Embryonic facial prominence (tissue), 1 donor: ENCODE measurements at regions not wholly inside any gene's neighbourhood (a gene's known extent, or its start where the extent isn't known, plus 50 kb on each side); places are given as distances from the start of the nearest gene placed in this dataset.

Experiments
- DNase-seq: peaks from one replicate; pipeline ENCODE4 v3.0.0-alpha.2; 2016; ENCODE audit errors: extremely low spot score

DNA sequence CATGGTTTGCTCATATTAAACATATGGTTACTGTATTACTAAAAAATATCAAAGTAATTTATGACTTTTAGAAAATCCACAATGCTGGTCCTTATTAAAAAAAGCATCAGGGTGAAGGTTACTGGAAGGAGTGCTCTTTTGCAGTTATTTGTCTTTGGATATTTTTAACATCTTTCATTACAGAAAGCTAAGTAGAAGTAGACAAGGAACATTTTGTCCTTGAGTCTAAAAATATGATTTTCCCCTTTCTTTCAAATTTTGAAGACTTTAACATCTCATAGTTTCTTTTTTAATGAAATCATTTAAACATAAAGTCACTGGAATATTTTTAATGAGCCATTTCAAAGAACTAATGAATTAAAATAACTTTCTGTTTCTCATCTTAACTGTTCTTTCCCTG, 110.1 kb upstream of the TNS3 start:
- DNase-seq = no peak

DNA sequence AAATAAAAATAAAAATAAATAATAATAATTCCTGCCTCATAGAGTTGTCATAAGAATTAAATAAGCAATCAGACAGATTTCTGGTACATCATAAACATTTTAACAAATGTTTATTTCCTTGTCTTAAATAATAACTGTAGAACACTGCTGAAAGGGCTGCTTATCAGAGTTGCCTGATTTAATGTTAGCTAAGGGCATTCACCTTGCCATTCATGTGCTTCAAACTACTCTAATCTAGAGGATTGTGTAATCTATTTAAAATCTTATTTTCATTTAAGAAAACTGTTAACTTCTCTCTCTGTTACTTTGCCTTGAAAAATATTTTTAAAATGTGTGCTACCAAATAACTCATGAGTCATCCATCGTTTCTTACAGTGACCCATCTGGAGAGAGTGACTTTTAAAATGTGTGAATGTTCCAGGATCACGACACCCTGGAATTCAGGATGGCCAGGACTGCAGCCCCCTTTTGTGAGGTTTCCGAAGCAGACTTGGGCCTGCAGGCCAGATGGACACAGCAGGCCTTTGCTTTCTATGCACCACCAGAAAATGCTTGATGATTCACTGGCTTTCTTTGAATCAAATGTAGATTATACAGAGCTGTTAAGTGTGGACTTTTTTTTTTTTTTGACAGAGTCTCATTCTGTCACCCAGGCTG, 109.1 kb upstream of the TNS3 start:
- no peak for DNase-seq

DNA sequence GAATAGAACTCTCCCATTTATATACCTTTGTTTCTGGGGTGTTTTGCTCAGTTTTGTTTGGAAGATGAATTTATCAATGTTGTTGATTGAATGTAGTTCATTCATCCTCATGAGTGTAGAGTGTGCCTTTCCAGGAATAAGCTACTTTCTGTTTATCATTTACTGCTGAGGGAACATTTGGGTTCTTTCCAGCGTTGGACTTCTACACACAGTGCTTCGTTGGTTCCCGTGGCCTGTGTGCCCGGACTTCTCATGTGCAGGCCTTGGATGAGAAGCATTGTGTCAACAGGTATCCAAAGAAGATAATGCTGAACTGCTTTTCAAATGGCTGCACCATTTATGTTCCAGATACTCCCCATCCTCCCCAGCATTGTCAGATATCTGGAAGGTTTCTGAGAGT, 107.6 kb upstream of the TNS3 start:
- no peak for DNase-seq

DNA sequence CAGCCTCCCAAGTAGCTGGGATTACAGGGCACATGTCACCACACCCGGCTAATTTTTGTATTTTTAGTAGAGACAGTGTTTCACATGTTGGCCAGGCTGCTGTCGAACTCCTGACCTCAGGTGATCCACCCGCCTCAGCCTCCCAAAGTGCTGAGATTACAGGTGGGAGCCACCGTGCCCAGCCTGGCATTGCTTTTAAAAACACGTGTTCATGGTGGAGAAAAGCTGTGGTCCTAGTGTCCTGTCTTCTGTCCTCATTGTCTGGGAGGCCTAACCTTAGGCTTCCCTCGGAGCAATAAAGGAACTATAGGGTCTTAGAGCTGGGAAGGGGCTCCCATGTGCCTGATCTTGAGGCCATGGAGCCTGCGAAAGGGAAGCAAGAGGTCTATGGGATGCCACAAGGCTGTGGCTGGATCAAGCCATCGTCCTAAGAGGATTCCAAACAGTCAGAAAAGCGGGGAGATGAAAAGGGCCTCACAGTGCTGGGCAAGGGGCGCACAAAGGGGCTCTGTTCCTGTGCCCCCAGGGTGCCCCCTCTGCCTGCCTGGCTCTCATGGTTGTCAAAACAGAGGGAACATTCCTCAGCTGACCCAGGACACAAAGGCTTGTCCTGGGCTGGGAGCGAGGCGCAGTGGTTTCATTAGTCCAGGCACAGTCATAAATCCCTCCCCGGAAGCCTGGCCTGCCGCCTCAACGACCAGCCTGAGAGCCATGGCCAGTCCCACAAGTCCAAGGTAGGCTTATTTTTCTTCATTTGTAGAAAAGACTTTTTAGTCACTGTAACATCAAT, 106.6 kb upstream of the TNS3 start:
- no peak for DNase-seq

DNA sequence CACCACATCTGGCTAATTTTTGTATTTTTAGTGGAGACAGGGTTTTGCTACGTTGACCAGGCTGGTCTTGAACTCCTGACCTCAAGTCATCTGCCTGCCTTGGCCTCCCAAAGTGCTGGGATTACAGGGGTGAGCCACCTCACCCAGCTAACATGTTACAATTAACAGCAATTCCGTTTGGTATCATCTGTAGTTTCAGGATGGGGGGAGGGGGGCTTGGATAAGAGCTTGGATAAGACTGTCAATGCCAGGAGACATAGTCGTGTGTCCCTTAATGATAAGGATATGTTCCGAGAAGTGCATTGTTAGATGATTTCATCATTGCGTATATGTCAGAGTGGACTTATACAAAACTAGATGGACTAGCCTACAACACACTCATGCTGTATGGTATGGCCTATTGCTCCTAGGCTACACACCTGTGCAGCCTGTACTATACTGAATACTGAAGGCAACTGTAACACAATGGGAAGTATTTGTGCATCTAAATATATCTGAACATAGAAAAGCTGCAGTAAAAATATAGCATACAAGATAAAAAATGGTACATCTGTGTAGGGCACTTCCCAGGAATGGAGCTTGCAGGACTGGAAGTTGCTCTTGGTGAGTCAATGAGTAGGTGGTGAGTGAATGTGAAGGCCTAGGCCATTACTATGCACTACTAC, 103.9 kb upstream of the TNS3 start:
- DNase-seq = no peak

DNA sequence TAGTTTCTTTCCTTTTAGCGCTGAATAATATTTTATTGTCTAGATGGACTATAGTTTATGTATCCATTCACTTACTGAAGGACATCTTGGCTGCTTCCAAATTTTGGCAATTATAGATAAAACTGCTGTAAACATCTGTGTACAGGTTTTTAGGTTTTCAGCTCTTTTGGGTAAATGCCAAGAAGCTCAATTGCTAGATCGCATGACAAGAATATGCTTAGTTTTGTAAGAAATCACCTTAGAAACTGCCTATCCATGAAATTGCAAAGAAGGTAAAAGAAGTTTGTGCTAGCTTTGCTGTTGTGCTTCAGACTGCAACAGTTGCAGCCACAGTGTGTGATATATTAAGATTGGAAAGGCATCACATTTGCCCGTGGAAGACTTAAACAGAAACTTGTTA, 103.2 kb upstream of the TNS3 start:
- DNase-seq = no peak

DNA sequence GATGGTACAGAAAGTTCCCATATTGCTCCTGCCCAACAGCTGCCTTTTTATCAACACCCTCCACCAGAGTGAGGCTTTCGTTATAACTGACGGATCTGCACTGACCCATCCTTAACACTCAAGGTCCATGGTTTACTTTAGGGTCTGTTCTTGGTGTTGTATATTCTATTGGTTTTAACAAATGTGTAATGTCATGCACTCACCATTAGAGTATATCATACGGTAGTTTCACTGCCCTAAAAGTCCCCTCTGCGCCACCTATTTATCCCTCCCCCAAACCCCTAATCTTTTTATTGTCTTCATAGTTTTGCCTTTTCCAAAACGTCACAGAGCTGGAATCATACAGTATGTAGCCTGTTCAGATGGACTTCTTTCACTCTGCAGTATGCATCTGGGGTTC, 102.8 kb upstream of the TNS3 start:
- no peak for DNase-seq

DNA sequence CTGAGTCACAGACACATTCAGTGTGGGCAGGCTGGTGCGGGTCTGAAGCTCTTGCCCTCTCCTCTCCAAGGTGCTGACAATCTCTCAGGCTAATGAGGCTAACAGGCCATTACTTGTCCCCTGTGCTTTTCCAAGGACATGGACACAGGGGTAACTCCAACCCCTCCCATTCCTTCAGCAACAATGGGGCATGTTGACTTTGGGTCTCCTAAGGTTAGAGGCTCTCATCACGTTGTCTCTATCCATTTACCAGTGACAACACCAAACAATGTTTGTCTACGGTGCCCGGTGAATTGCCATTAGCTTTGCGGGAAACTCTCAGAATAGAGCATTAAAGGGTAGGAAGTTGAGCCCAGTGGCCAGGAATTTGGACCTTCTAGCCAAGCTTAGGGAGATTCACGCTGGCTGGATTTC, 101.6 kb upstream of the TNS3 start:
- DNase-seq = no peak

DNA sequence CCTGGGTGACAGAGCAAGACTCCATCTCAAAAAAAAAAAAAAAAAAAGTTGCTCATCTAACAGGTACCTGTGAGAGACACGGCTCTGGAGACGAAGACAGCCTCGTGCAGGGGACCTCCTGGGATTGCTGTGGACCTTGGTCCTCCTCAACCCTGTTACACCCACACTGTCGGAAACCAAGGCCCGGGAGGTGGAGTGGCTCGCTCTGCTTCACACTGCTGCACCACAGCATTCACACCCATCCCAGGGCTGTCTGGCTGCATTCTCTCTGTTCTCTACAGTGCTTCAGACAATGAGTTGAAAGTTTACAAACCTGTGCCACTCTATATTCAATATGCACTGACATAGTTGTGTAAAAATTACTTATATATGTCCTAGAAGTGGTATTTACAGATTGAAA, 101.0 kb upstream of the TNS3 start:
- DNase-seq = no peak

DNA sequence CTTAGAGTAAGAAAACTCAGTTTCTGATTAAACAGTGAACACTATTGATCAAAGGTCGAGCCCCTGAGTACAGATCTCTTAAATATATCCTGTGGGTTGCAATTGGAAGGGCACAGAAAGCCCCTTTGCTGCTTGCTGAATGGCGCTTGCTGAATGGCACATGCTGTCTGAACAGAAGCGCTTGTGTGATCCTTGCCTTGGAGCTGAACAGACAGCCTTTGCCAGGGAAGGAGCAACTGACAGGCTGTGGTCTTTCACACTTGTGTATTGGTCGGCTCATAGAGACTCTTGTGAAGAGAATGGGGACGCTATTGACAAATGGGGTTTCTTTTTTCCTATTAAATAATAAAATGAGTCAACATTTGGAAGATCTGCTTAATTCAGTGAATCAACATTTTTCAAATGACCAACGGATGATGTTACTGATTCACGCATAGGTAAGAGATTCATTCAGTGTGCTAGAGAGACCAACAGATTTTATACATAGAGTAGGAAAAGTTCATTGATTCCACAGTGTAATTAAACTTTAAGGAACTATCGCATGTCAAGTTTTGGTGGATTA, 99.4 kb upstream of the TNS3 start:
- DNase-seq = no peak

DNA sequence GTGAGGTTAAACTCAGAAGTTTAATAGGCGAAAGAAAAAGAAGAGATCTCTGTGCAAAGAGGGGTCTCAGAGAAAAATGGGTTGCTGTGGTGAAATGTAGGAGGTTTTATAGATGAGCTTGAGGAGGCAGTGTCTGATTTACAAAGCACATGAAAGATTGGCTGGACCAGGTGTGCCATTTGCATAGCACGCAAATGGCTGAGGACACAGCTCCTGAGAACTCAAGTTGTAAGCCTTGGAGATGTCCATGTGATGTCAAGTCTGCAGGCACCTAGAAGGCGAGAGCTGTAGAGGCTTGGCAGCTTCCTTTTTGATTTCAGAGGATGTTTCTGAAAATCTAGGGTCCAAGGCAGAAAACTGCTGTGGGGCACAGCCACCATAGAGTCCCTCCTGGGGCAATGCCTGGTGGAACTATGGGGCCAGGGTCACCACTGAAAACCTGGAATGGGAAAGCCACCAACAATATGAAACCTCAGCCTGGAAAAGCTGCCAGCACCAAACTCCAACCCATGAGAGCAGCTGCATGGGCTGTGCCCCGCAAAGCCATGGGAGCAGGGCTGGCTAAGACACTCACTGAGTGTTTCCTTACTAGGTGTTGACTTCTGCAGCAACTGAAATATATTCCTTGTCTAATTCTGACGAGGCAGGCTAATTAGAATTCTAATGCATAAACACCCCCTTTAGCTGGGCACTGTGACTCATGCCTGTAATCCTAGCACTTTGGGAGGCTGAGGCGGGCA, 96.9 kb upstream of the TNS3 start:
- DNase-seq = no peak

DNA sequence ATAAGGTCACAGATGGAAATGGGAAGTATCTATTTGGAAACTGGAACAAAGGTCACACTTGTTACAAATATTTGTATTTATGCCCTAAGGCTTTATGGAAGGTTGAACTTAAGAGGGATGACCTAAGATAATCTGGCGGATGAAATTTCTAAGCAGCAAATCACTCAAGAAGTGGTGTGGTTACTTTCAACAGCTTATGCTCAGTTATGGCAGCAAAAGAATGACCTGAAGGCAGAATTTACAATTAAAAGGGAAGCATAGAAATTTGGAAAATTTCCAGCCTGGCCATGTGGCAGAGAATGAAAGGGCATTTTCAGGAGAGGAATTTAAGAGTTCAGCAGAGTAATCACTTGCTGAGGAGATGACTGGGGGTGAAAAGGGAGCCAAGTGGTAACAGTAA, 95.8 kb upstream of the TNS3 start:
- DNase-seq = no peak

DNA sequence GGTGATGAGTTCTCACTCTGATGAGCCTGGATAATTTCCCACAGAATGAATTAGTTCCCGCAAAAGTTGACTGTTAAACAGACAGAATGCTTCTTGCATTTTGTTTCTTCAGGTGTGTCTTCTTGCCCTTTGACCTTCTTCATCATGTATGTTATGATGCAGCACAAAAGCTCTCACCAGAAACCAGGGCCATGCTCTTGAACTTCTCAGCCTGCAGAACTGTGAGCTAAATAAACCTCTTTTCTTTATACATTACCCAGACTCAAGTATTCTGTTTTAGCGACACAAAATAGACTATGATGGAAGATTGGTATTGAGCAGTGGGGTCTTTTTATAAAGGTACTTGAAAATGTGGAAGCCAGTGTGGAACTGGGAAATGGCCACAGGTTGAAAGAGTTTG, 95.2 kb upstream of the TNS3 start:
- DNase-seq = no peak

DNA sequence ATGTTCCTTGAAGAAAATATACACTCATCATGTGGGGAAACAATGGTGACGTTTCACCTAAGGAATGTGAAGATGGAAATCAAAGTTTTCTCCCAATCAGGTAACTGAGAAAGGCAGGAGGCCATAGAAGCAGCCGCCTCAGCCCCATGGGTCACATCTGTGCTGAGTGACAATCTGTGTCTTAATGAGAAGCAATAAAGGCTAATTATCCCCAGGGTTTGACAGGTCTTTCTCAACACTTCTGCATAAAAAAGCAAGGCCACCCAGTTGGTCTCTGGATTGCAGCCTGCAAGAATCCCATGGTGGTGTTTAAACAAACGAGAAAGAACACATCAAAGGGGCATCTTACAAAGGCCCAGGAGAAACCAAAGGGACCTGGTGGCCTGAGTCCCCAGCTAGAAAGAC, 91.1 kb upstream of the TNS3 start:
- no peak for DNase-seq

DNA sequence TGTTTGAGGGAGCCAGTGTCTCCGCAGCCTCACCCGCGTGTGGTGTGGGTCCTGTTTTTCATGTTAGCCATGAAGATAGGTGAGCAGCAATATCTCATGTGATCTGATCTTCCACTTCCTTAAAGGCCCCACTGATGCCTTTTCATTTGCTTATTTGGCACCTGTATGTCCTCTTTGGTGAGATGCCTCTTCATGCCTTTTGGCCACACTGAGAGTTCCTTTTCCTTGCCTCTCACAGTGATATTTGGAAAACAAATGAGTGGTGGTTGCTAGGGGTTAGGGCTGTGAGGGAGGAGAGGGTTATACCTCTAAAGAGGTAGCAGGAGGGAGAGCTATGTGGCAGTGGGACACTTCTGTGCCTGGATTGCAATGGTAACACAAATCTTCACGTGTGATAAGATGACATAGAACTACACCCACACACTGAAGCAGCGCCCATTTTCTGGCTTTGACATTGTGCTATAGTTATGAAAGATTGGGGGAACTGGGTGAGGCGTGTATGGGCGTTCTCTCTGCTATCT, 90.4 kb upstream of the TNS3 start:
- no peak for DNase-seq

DNA sequence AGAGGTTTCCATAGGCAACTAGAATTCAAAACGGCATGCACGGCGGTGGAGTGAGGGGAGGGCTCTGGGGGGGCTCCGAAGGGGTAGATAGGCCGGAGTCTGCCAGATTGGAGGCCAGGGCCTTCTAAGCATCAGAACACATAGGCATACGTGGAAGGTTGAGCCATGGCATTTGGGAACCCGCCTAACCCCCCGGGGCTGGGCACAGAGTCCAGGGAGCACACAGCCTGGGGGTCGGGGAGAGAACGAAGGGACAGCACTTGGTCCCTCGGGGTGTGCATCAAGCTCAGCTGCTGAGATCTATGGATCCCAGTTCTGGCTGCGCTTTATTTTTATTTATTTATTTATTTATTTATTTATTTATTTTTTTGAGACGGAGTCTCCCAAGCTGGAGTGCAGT, 89.4 kb upstream of the TNS3 start:
- no peak for DNase-seq

DNA sequence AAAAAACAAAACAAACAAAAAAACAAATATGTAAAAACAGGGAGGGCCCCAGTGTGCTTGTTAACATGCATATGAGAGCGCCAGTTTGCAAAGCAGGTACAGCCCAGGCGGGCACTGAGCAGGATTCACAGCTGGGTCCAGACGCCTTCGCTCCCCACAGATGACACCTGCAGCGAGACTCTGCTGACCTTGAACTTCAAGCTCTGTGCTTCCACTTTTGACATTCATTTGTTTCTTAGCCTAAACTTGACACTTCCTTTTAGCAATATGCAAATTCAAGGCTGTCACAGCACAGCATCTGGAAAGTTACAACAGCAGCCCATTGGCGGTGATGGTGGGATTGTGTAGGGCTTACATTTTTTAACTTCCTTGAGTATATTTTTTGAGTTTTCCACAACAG, 88.8 kb upstream of the TNS3 start:
- no peak for DNase-seq

DNA sequence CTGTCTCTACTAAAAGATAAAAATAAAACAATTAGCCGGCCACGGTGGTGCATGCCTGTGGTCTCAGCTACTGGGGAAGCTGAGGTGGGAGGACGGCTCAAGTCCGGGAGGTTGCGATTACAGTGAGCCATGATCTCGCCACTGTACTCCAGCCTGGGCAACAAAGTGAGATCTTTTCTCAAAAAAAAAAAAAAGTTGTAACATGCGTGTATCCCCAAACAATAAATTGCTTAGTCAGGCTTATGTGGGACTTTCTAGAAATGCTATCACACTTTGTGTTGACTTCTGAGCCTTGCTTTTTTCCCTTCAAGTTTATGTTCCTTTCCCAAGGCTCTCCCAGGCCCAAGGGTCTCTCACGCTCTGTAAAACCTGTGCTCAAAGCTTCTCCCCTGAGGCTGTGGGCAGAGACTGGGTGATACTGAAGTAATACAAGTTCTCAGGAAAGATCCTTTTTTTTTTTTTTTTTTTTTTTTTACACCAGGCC, 88.0 kb upstream of the TNS3 start:
- DNase-seq = no peak

DNA sequence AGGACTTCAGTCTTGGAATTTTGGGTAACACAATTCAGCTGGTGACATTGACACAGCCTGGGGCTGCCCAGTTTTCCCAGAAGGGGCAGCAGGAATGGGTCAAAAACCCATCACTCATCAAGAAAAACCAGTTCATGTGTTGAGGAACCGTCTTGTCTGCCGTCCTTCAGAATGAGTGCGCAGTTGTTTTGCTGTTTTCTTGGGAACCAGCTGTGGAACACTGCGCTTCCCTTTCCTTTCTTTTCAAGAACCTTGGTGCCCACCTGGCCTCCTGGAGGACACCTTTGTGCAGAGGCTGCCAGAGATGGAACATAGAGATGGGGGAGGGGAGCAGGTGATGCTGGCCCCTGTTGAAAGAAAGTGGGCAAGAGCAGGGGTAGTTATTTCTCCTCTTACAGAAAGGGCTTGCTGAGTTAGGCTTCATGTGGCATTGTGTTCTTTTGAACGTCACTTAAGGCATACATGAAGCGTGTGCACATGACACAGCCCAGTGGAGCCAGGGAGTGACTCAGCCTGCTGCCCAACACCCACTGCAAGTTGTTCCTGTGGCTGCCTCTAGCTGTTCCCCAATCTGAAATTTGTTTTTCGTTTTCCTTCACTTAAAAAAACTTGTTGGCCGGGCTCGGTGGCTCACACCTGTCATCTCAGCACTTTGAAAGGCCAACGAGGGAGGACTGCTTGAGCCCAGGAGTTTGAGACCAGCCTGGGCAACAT, 87.4 kb upstream of the TNS3 start:
- no peak for DNase-seq

DNA sequence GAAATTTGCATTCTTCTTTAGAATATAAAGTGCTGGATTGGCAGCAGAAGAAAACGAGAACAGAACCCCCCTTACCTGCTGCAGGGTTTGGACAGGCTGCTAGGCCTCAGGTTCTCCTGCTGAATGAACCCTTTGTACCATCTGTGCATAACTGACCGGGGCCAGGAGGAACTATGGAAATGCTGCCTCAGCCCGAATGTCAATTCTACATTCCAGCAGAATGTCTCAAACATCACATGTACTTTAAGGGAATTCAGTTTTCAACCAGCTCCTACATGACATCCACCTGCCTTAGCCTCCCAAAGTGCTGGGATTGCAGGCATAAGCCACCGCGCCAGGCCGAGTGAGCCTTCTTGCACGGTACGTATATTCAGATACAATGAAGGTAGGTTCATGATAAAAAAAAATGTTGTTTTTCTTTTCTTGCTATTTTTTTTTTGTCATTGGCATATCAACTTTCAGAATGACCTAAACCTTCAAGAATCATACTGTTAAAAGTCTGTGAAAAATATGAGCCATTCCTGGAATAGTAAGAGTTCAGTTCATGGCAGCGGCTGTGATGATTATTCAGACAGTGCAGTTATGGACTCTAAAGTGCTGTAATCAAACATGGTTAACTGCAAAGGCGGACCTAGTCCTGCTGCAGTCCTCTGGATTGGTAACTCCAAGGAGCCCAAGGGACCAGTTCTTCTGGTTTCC, 84.4 kb upstream of the TNS3 start:
- no peak for DNase-seq
